Neural cell (in vitro differentiated cells): ENCODE measurements at regions not wholly inside any gene's neighbourhood (a gene's known extent, or its start where the extent isn't known, plus 50 kb on each side); places are given as distances from the start of the nearest gene placed in this dataset.

Source experiments
- EP300 ChIP-seq: fragments of 450-650 bp; conservative IDR thresholded peaks from 2 replicates; pipeline ENCODE4 v1.6.1; 2014; ENCODE audit warnings: antibody characterized with exemption, mild to moderate bottlenecking, moderate library complexity; ENCODE audit not compliant: poor library complexity, severe bottlenecking
- EZH2 ChIP-seq: fragments of 200-600, 300-800 bp; shearing (Covaris generic), sonication (generic); IDR thresholded peaks from 2 replicates; pipeline ENCODE4 v1.6.1; 2014; ENCODE audit warnings: antibody characterized with exemption, low read length, borderline replicate concordance, mild to moderate bottlenecking; ENCODE audit not compliant: insufficient read depth, poor library complexity, severe bottlenecking
- MXI1 ChIP-seq: fragments of 450-650 bp; conservative IDR thresholded peaks from 2 replicates; pipeline ENCODE4 v1.6.1; 2014; ENCODE audit warnings: antibody characterized with exemption, mild to moderate bottlenecking; ENCODE audit not compliant: poor library complexity, severe bottlenecking
- POLR2AphosphoS5 ChIP-seq: IDR thresholded peaks from 2 replicates; pipeline ENCODE4 v1.6.1; 2012
- TAF1 ChIP-seq: IDR thresholded peaks from 2 replicates; pipeline ENCODE4 v1.6.1; 2012; ENCODE audit warnings: low read depth
- TF ChIP-seq, protein P1 (sequence below): fragments of 450-650 bp; IDR thresholded peaks from 2 replicates; pipeline ENCODE4 v1.5.1; 2014; ENCODE audit warnings: antibody characterized with exemption, mild to moderate bottlenecking, moderate library complexity; ENCODE audit not compliant: poor library complexity, severe bottlenecking
- TF ChIP-seq, protein P2 (sequence below): IDR thresholded peaks from 2 replicates; pipeline ENCODE4 v1.6.1; 2012; ENCODE audit warnings: borderline replicate concordance

GRCh38 chr3:81214631-81215030 lies 546.8 kb downstream of the GBE1 start:
- TF ChIP-seq, protein P1, sequence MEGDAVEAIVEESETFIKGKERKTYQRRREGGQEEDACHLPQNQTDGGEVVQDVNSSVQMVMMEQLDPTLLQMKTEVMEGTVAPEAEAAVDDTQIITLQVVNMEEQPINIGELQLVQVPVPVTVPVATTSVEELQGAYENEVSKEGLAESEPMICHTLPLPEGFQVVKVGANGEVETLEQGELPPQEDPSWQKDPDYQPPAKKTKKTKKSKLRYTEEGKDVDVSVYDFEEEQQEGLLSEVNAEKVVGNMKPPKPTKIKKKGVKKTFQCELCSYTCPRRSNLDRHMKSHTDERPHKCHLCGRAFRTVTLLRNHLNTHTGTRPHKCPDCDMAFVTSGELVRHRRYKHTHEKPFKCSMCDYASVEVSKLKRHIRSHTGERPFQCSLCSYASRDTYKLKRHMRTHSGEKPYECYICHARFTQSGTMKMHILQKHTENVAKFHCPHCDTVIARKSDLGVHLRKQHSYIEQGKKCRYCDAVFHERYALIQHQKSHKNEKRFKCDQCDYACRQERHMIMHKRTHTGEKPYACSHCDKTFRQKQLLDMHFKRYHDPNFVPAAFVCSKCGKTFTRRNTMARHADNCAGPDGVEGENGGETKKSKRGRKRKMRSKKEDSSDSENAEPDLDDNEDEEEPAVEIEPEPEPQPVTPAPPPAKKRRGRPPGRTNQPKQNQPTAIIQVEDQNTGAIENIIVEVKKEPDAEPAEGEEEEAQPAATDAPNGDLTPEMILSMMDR: no peak
- TF ChIP-seq EP300 (no peak), EZH2 (no peak), MXI1 (no peak), TAF1 (no peak), POLR2AphosphoS5 (no peak)
- TF ChIP-seq, protein P2, sequence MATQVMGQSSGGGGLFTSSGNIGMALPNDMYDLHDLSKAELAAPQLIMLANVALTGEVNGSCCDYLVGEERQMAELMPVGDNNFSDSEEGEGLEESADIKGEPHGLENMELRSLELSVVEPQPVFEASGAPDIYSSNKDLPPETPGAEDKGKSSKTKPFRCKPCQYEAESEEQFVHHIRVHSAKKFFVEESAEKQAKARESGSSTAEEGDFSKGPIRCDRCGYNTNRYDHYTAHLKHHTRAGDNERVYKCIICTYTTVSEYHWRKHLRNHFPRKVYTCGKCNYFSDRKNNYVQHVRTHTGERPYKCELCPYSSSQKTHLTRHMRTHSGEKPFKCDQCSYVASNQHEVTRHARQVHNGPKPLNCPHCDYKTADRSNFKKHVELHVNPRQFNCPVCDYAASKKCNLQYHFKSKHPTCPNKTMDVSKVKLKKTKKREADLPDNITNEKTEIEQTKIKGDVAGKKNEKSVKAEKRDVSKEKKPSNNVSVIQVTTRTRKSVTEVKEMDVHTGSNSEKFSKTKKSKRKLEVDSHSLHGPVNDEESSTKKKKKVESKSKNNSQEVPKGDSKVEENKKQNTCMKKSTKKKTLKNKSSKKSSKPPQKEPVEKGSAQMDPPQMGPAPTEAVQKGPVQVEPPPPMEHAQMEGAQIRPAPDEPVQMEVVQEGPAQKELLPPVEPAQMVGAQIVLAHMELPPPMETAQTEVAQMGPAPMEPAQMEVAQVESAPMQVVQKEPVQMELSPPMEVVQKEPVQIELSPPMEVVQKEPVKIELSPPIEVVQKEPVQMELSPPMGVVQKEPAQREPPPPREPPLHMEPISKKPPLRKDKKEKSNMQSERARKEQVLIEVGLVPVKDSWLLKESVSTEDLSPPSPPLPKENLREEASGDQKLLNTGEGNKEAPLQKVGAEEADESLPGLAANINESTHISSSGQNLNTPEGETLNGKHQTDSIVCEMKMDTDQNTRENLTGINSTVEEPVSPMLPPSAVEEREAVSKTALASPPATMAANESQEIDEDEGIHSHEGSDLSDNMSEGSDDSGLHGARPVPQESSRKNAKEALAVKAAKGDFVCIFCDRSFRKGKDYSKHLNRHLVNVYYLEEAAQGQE: no peak
